Naive thymus-derived CD4-positive, alpha-beta T cell (primary cell): ENCODE measurements at regions not wholly inside any gene's neighbourhood (a gene's known extent, or its start where the extent isn't known, plus 50 kb on each side); places are given as distances from the start of the nearest gene placed in this dataset.

ENCODE experiments used
- ATAC-seq: fragments of 150-1000 bp; cut with Tn5 transposase; 2 replicates; pipeline ENCODE4 v1.10.0; 2021; ENCODE audit warnings: mild to moderate bottlenecking, moderate library complexity
- CTCF ChIA-PET: fragments of 350-600 bp; sonication (Branson Sonifier 250); formaldehyde crosslinking; loops from one replicate; lab custom pipeline; 2021; ENCODE audit warnings: antibody characterized with exemption; lab: Charles Lee
- POLR2A ChIA-PET: fragments of 350-600 bp; sonication (Branson Sonifier 250); formaldehyde crosslinking; loops from one replicate; lab custom pipeline; 2021; ENCODE audit warnings: antibody characterized with exemption, inconsistent platforms; lab: Charles Lee
- DNase-seq, 9 donors: peaks; one replicate each; pipeline versions ENCODE4 v3.0.0 to v3.0.0-alpha.2; 2020 to 2022; ENCODE audit warnings: mixed read lengths in 1 of 9
- H3K27ac ChIP-seq: one replicate; pipeline ENCODE4 v1.7.0; 2013; ENCODE audit warnings: mild to moderate bottlenecking, low read depth, low read length, moderate library complexity
- H3K27me3 ChIP-seq, 2 donors: one replicate each; pipeline ENCODE4 v1.7.0; 2013; ENCODE audit warnings: low read length in 2 of 2, mild to moderate bottlenecking in 2 of 2, moderate library complexity in 2 of 2; ENCODE audit not compliant: control insufficient read depth in 2 of 2, insufficient read depth in 2 of 2
- H3K36me3 ChIP-seq, 3 experiments: 1 replicate in 2 of 3; 2 replicates in 1 of 3; pipeline ENCODE4 v1.7.0; 2013; ENCODE audit warnings: low read length in 3 of 3, mild to moderate bottlenecking in 3 of 3, moderate library complexity in 1 of 3; ENCODE audit not compliant: insufficient read depth in 3 of 3, control insufficient read depth in 2 of 3
- H3K4me1 ChIP-seq, 2 donors: one replicate each; pipeline ENCODE4 v1.7.0; 2013; ENCODE audit warnings: low read length in 2 of 2, mild to moderate bottlenecking in 2 of 2, moderate library complexity in 1 of 2; ENCODE audit not compliant: control insufficient read depth in 2 of 2, insufficient read depth in 2 of 2
- H3K4me3 ChIP-seq: 2 replicates; pipeline ENCODE4 v1.7.0; 2013; ENCODE audit warnings: mild to moderate bottlenecking, low read length
- H3K9me3 ChIP-seq, 3 experiments: 1 replicate in 2 of 3; 2 replicates in 1 of 3; pipeline ENCODE4 v1.7.0; 2013; ENCODE audit warnings: low read length in 3 of 3; ENCODE audit not compliant: control insufficient read depth in 2 of 3
- H3K27ac Mint-ChIP-seq, 9 donors: one replicate each; pipeline ENCODE4 v1.8.0; 2020 to 2022; ENCODE audit warnings: mixed read lengths in 9 of 9, mild to moderate bottlenecking in 8 of 9, moderate library complexity in 5 of 9, inconsistent platforms in 2 of 9
- H3K27me3 Mint-ChIP-seq, 5 donors: one replicate each; pipeline ENCODE4 v1.8.0; 2021 to 2022; ENCODE audit warnings: mixed read lengths in 5 of 5, mild to moderate bottlenecking in 1 of 5
- H3K36me3 Mint-ChIP-seq, 5 donors: one replicate each; pipeline ENCODE4 v1.8.0; 2020 to 2022; ENCODE audit warnings: mixed read lengths in 5 of 5, mild to moderate bottlenecking in 3 of 5, inconsistent platforms in 1 of 5
- H3K4me1 Mint-ChIP-seq, 7 donors: one replicate each; pipeline ENCODE4 v1.8.0; 2020 to 2022; ENCODE audit warnings: mixed read lengths in 7 of 7, mild to moderate bottlenecking in 3 of 7, inconsistent platforms in 1 of 7
- H3K4me3 Mint-ChIP-seq, 10 donors: one replicate each; pipeline ENCODE4 v1.8.0; 2020 to 2022; ENCODE audit warnings: mild to moderate bottlenecking in 10 of 10, mixed read lengths in 10 of 10, moderate library complexity in 6 of 10, inconsistent platforms in 2 of 10
- H3K9me3 Mint-ChIP-seq, 11 donors: one replicate each; pipeline ENCODE4 v1.8.0; 2020 to 2022; ENCODE audit warnings: mixed read lengths in 11 of 11, mild to moderate bottlenecking in 4 of 11, inconsistent platforms in 1 of 11, moderate library complexity in 1 of 11
- intact Hi-C, 2 donors: fragments of 100-400 bp; cut with micrococcal nuclease; formaldehyde crosslinking; loops; one replicate each; pipeline ENCODE4 v1.15.1; 2023

- H3K4me1 ChIP-seq, result no peaks in the 10 kb centered on the region
- no peak overlapping the region for H3K4me3 Mint-ChIP-seq
- ChIA-PET POLR2A (no interaction called here), CTCF (no interaction called here)
- no peak overlapping the region for H3K27ac ChIP-seq
- H3K9me3 ChIP-seq, result no peaks in the 10 kb centered on the region
- no peaks in the 10 kb centered on the region for H3K36me3 ChIP-seq
- no peaks in the 10 kb centered on the region for H3K27me3 ChIP-seq
- DNase-seq (no peak), ATAC-seq (no peak)
- no peaks in the 10 kb centered on the region for H3K4me1 Mint-ChIP-seq
- intact Hi-C loops, result no loop called here
- no peak overlapping the region for H3K27ac Mint-ChIP-seq
- H3K36me3 Mint-ChIP-seq, result no peaks in the 10 kb centered on the region
- no peaks in the 10 kb centered on the region for H3K9me3 Mint-ChIP-seq
- H3K27me3 Mint-ChIP-seq, result peaks cover 3 to 14% (median 8%) of the 10 kb centered on the region in 5 donors
- H3K4me3 ChIP-seq, result no peak overlapping the region
Observed at GRCh38 chr6:122077603-122078002, 321.8 kb upstream of the HSF2 start.

- Mint-ChIP-seq H3K36me3 (no peaks in the 10 kb centered on the region), H3K9me3 (no peaks in the 10 kb centered on the region), H3K4me1 (no peaks in the 10 kb centered on the region), H3K27ac (no peak overlapping the region), H3K27me3 (peaks cover 3 to 20% (median 8%) of the 10 kb centered on the region in 5 donors), H3K4me3 (no peak overlapping the region)
- H3K27ac ChIP-seq, result no peak overlapping the region
- POLR2A ChIA-PET, result no interaction called here
- no peak overlapping the region for H3K4me3 ChIP-seq
- no peaks in the 10 kb centered on the region for H3K27me3 ChIP-seq
- no peaks in the 10 kb centered on the region for H3K9me3 ChIP-seq
- intact Hi-C loops, result no loop called here
- no peaks in the 10 kb centered on the region for H3K4me1 ChIP-seq
- ATAC-seq (no peak), DNase-seq (no peak)
- CTCF ChIA-PET, result no interaction called here
- H3K36me3 ChIP-seq, result no peaks in the 10 kb centered on the region
Observed at GRCh38 chr6:122078481-122078880, 321.0 kb upstream of the HSF2 start.

GRCh38 chr6:122079916-122080315 lies 319.5 kb upstream of the HSF2 start:
- H3K9me3 Mint-ChIP-seq, result no peaks in the 10 kb centered on the region
- Histone ChIP-seq H3K27me3 (no peaks in the 10 kb centered on the region), H3K4me1 (no peaks in the 10 kb centered on the region), H3K27ac (no peak overlapping the region), H3K9me3 (no peaks in the 10 kb centered on the region), H3K4me3 (no peak overlapping the region), H3K36me3 (no peaks in the 10 kb centered on the region)
- CTCF ChIA-PET, result no interaction called here
- POLR2A ChIA-PET, result no interaction called here
- peaks cover 3 to 15% (median 5%) of the 10 kb centered on the region in 5 donors for H3K27me3 Mint-ChIP-seq
- ATAC-seq (no peak), DNase-seq (no peak)
- H3K36me3 Mint-ChIP-seq, result no peaks in the 10 kb centered on the region
- intact Hi-C loops, result no loop called here
- no peak overlapping the region for H3K27ac Mint-ChIP-seq
- no peaks in the 10 kb centered on the region for H3K4me1 Mint-ChIP-seq
- no peak overlapping the region for H3K4me3 Mint-ChIP-seq

- intact Hi-C loops, result no loop called here
- Histone ChIP-seq H3K36me3 (no peaks in the 10 kb centered on the region), H3K27me3 (no peaks in the 10 kb centered on the region), H3K9me3 (no peaks in the 10 kb centered on the region), H3K4me3 (no peak overlapping the region), H3K27ac (no peak overlapping the region), H3K4me1 (no peaks in the 10 kb centered on the region)
- CTCF ChIA-PET, result no interaction called here
- POLR2A ChIA-PET, result no interaction called here
- Mint-ChIP-seq H3K27me3 (peaks cover 0 to 15% (median 5%) of the 10 kb centered on the region in 5 donors), H3K27ac (no peak overlapping the region), H3K36me3 (no peaks in the 10 kb centered on the region), H3K4me1 (no peaks in the 10 kb centered on the region), H3K4me3 (no peak overlapping the region), H3K9me3 (no peaks in the 10 kb centered on the region)
- ATAC-seq (no peak), DNase-seq (no peak)
Observed at GRCh38 chr6:122081921-122082320, 317.5 kb upstream of the HSF2 start.

- Histone ChIP-seq H3K9me3 (no peaks in the 10 kb centered on the region), H3K36me3 (no peaks in the 10 kb centered on the region), H3K4me1 (no peaks in the 10 kb centered on the region), H3K27ac (no peak overlapping the region), H3K4me3 (no peak overlapping the region), H3K27me3 (no peaks in the 10 kb centered on the region)
- Mint-ChIP-seq H3K9me3 (no peaks in the 10 kb centered on the region), H3K36me3 (no peaks in the 10 kb centered on the region), H3K27ac (no peak overlapping the region), H3K4me3 (no peak overlapping the region), H3K27me3 (peaks cover 0 to 15% (median 5%) of the 10 kb centered on the region in 5 donors), H3K4me1 (no peaks in the 10 kb centered on the region)
- no peak for ATAC-seq
- ChIA-PET CTCF (no interaction called here), POLR2A (no interaction called here)
- no peak for DNase-seq
- intact Hi-C loops, result no loop called here
Observed at GRCh38 chr6:122082370-122082769, 317.1 kb upstream of the HSF2 start.

GRCh38 chr6:122092366-122092765 lies 307.1 kb upstream of the HSF2 start:
- no peak for DNase-seq
- ChIA-PET POLR2A (no interaction called here), CTCF (no interaction called here)
- H3K9me3 Mint-ChIP-seq, result peaks cover 0 to 5% (median 0%) of the 10 kb centered on the region in 11 donors
- no peaks in the 10 kb centered on the region for H3K4me1 Mint-ChIP-seq
- H3K4me3 ChIP-seq, result no peak overlapping the region
- no peaks in the 10 kb centered on the region for H3K36me3 Mint-ChIP-seq
- intact Hi-C loops, result no loop called here
- no peaks in the 10 kb centered on the region for H3K27me3 ChIP-seq
- ATAC-seq, result no peak
- no peak overlapping the region for H3K27ac ChIP-seq
- H3K4me3 Mint-ChIP-seq, result no peak overlapping the region
- H3K9me3 ChIP-seq, result no peaks in the 10 kb centered on the region
- no peaks in the 10 kb centered on the region for H3K36me3 ChIP-seq
- H3K4me1 ChIP-seq, result no peaks in the 10 kb centered on the region
- peaks cover 0 to 16% (median 0%) of the 10 kb centered on the region in 5 donors for H3K27me3 Mint-ChIP-seq
- H3K27ac Mint-ChIP-seq, result no peak overlapping the region

GRCh38 chr6:122098201-122098678 lies 301.2 kb upstream of the HSF2 start:
- CTCF ChIA-PET, result no interaction called here
- H3K27me3 Mint-ChIP-seq, result peaks cover 0 to 44% (median 8%) of the 10 kb centered on the region in 5 donors
- Histone ChIP-seq H3K4me1 (no peaks in the 10 kb centered on the region), H3K9me3 (no peaks in the 10 kb centered on the region), H3K27ac (no peak overlapping the region), H3K27me3 (no peaks in the 10 kb centered on the region), H3K4me3 (no peak overlapping the region), H3K36me3 (no peaks in the 10 kb centered on the region)
- intact Hi-C loops, result no loop called here
- no peak for DNase-seq
- POLR2A ChIA-PET, result no interaction called here
- no peak overlapping the region for H3K27ac Mint-ChIP-seq
- ATAC-seq, result no peak
- no peak overlapping the region for H3K4me3 Mint-ChIP-seq
- H3K36me3 Mint-ChIP-seq, result no peaks in the 10 kb centered on the region
- peaks cover 0 to 5% (median 0%) of the 10 kb centered on the region in 11 donors for H3K9me3 Mint-ChIP-seq
- H3K4me1 Mint-ChIP-seq, result no peaks in the 10 kb centered on the region
